ENCODE measurements at regions not wholly inside any gene's neighbourhood (a gene's known extent, or its start where the extent isn't known, plus 50 kb on each side); places are given as distances from the start of the nearest gene placed in this dataset.

- no peak for TF ChIP-seq POLR2A (IDR thresholded peaks at IDR 0.05)
- no peak for TF ChIP-seq CTCF (IDR thresholded peaks at IDR 0.05)
- intact Hi-C loops (cut with DNase I; ENCODE audit: low total_unique reads): no loop called here
- Histone ChIP-seq H3K9me3 (no peaks in the 10 kb centered on the region), H3K27me3 (no peaks in the 10 kb centered on the region), H3K4me1 (no peaks in the 10 kb centered on the region), H3K36me3 (ENCODE audit: low read depth, missing control alignments) (no peaks in the 10 kb centered on the region), H3K4me3 (no peak overlapping the region), H3K27ac (no peak overlapping the region)
- DNase-seq: no peak
- 92% methylated on average over 5 of the region's 5 CpGs for WGBS, 2 donors
Observed at GRCh38 chr2:226357816-226358215, 441.8 kb downstream of the IRS1 start.

GRCh38 chr2:226355600-226355999 is 444.0 kb downstream of the IRS1 start:
- no peaks in the 10 kb centered on the region for H3K4me1 ChIP-seq
- intact Hi-C loops (cut with DNase I; ENCODE audit: low total_unique reads): no loop called here
- H3K27me3 ChIP-seq: no peaks in the 10 kb centered on the region
- no peak for TF ChIP-seq CTCF (IDR thresholded peaks at IDR 0.05)
- no peak for TF ChIP-seq POLR2A (IDR thresholded peaks at IDR 0.05)
- no peaks in the 10 kb centered on the region for H3K36me3 ChIP-seq (ENCODE audit: low read depth, missing control alignments)
- no peak for DNase-seq
- H3K27ac ChIP-seq: no peak overlapping the region
- H3K9me3 ChIP-seq: no peaks in the 10 kb centered on the region
- H3K4me3 ChIP-seq: no peak overlapping the region

GRCh38 chr2:226354434-226354833 is 445.2 kb downstream of the IRS1 start:
- no peak for TF ChIP-seq POLR2A (IDR thresholded peaks at IDR 0.05)
- TF ChIP-seq CTCF (IDR thresholded peaks at IDR 0.05): no peak
- Histone ChIP-seq H3K36me3 (ENCODE audit: low read depth, missing control alignments) (no peaks in the 10 kb centered on the region), H3K27me3 (no peaks in the 10 kb centered on the region), H3K27ac (no peak overlapping the region), H3K4me3 (no peak overlapping the region), H3K9me3 (no peaks in the 10 kb centered on the region), H3K4me1 (no peaks in the 10 kb centered on the region)
- no peak for DNase-seq
- intact Hi-C loops (cut with DNase I; ENCODE audit: low total_unique reads): no loop called here

GRCh38 chr2:226352941-226353560 is 446.6 kb downstream of the IRS1 start:
- no peak for DNase-seq
- no peaks in the 10 kb centered on the region for H3K36me3 ChIP-seq (ENCODE audit: low read depth, missing control alignments)
- H3K27me3 ChIP-seq: no peaks in the 10 kb centered on the region
- 85 to 90% methylated on average over 6 of the region's 6 CpGs for WGBS, 2 donors
- H3K4me3 ChIP-seq: no peak overlapping the region
- H3K9me3 ChIP-seq: no peaks in the 10 kb centered on the region
- TF ChIP-seq POLR2A (IDR thresholded peaks at IDR 0.05) (no peak), CTCF (IDR thresholded peaks at IDR 0.05) (no peak)
- intact Hi-C loops (cut with DNase I; ENCODE audit: low total_unique reads): no loop called here
- no peak overlapping the region for H3K27ac ChIP-seq
- no peaks in the 10 kb centered on the region for H3K4me1 ChIP-seq

GRCh38 chr2:226351711-226352110 is 447.9 kb downstream of the IRS1 start:
- no peaks in the 10 kb centered on the region for H3K27me3 ChIP-seq
- H3K36me3 ChIP-seq (ENCODE audit: low read depth, missing control alignments): no peaks in the 10 kb centered on the region
- H3K4me3 ChIP-seq: no peak overlapping the region
- H3K9me3 ChIP-seq: no peaks in the 10 kb centered on the region
- H3K27ac ChIP-seq: no peak overlapping the region
- H3K4me1 ChIP-seq: no peaks in the 10 kb centered on the region
- no peak for TF ChIP-seq POLR2A (IDR thresholded peaks at IDR 0.05)
- no peak for TF ChIP-seq CTCF (IDR thresholded peaks at IDR 0.05)
- 62 to 76% methylated on average over 2 of the region's 2 CpGs for WGBS, 2 donors
- intact Hi-C loops (cut with DNase I; ENCODE audit: low total_unique reads): no loop called here
- no peak for DNase-seq

Measured in testis (tissue), 2 donors.